ENCODE measurements at regions not wholly inside any gene's neighbourhood (a gene's known extent, or its start where the extent isn't known, plus 50 kb on each side); places are given as distances from the start of the nearest gene placed in this dataset.
"Not testable (repeated sequence)": the region's sequence is repeated elsewhere in the genome, so short reads cannot be mapped to it uniquely, and the experiment has no call there.

- DNase-seq (ENCODE audit: low spot score), result no peak
- ChIA-PET POLR2A (ENCODE audit: low non-redundant PET) (no interaction called here), CTCF (no interaction called here)
- no TSS peak for BruUV-seq (replicated peaks)
- H3K27ac ChIP-seq (ENCODE audit: low read depth, low read length, poor library complexity, severe bottlenecking), result no peak overlapping the region
- H3K36me3 ChIP-seq (ENCODE audit: insufficient read depth, low read length, poor library complexity, severe bottlenecking), result no peaks in the 10 kb centered on the region
- no peaks in the 10 kb centered on the region for H3K9me3 ChIP-seq (ENCODE audit: low read depth, low read length, poor library complexity, severe bottlenecking)
- no peaks in the 10 kb centered on the region for H3K4me1 ChIP-seq (ENCODE audit: insufficient read depth, low read length, poor library complexity, severe bottlenecking)
- no peak overlapping the region for H3K4me3 ChIP-seq (ENCODE audit: low read depth, low read length, poor library complexity, severe bottlenecking)
- H3K27me3 ChIP-seq (replicated peaks; ENCODE audit: insufficient read depth, low read depth, low read length, poor library complexity), result no peaks in the 10 kb centered on the region
- TF ChIP-seq EZH2 (IDR thresholded peaks at IDR 0.05; ENCODE audit: borderline replicate concordance, low read depth, low read length, poor library complexity, severe bottlenecking), result no peak
- TF ChIP-seq, protein P1, sequence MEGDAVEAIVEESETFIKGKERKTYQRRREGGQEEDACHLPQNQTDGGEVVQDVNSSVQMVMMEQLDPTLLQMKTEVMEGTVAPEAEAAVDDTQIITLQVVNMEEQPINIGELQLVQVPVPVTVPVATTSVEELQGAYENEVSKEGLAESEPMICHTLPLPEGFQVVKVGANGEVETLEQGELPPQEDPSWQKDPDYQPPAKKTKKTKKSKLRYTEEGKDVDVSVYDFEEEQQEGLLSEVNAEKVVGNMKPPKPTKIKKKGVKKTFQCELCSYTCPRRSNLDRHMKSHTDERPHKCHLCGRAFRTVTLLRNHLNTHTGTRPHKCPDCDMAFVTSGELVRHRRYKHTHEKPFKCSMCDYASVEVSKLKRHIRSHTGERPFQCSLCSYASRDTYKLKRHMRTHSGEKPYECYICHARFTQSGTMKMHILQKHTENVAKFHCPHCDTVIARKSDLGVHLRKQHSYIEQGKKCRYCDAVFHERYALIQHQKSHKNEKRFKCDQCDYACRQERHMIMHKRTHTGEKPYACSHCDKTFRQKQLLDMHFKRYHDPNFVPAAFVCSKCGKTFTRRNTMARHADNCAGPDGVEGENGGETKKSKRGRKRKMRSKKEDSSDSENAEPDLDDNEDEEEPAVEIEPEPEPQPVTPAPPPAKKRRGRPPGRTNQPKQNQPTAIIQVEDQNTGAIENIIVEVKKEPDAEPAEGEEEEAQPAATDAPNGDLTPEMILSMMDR (conservative IDR thresholded peaks at IDR 0.05; ENCODE audit: low read depth, low read length), result peak; percentile 23; the same call in 1 of the 2 replicates
- intact Hi-C loops (cut with micrococcal nuclease; ENCODE audit: unreplicated experiment), result no loop called here
These were observed 142.0 kb downstream of the RBMX2 start for GRCh38 chrX:130543603-130544325.

DNA sequence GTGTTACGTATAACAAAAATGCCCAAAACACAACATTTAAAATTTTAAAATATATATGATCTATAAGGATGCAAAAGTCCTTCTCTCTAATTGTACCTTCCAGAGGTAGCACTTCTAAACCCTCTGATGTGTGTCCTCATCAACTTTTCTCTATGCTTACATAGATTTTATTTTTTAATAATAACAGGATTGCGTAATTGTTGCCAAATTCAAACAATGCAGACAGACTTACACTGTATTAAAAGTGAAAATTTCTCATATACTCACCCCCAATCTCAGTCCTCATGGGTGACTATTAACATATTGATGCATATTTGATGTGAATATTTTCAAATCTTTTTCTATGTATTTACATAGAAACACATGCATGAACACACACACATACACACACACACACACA lies 144.0 kb downstream of the RBMX2 start:
- intact Hi-C loops (cut with micrococcal nuclease; ENCODE audit: unreplicated experiment), result no loop called here

GRCh38 chrX:130549382-130549781 lies 147.6 kb downstream of the RBMX2 start:
- DNase-seq (ENCODE audit: low spot score); POLR2A ChIA-PET (ENCODE audit: low non-redundant PET); H3K4me1 ChIP-seq (ENCODE audit: insufficient read depth, low read length, poor library complexity, severe bottlenecking); H3K36me3 ChIP-seq (ENCODE audit: insufficient read depth, low read length, poor library complexity, severe bottlenecking); H3K27ac ChIP-seq (ENCODE audit: low read depth, low read length, poor library complexity, severe bottlenecking); CTCF ChIA-PET; BruUV-seq (replicated peaks); H3K4me3 ChIP-seq (ENCODE audit: low read depth, low read length, poor library complexity, severe bottlenecking); H3K9me3 ChIP-seq (ENCODE audit: low read depth, low read length, poor library complexity, severe bottlenecking); intact Hi-C loops (cut with micrococcal nuclease; ENCODE audit: unreplicated experiment); H3K27me3 ChIP-seq (replicated peaks; ENCODE audit: insufficient read depth, low read depth, low read length, poor library complexity): not testable (repeated sequence)

More for the DNA sequence above, 144.0 kb downstream of the RBMX2 start:
- H3K9me3 ChIP-seq (ENCODE audit: low read depth, low read length, poor library complexity, severe bottlenecking), result no peaks in the 10 kb centered on the region
- DNase-seq (ENCODE audit: low spot score), result no peak
- no TSS peak for BruUV-seq (replicated peaks)
- no peak overlapping the region for H3K27ac ChIP-seq (ENCODE audit: low read depth, low read length, poor library complexity, severe bottlenecking)
- no peaks in the 10 kb centered on the region for H3K4me1 ChIP-seq (ENCODE audit: insufficient read depth, low read length, poor library complexity, severe bottlenecking)
- TF ChIP-seq EZH2 (IDR thresholded peaks at IDR 0.05; ENCODE audit: borderline replicate concordance, low read depth, low read length, poor library complexity, severe bottlenecking), result no peak
- POLR2A ChIA-PET (ENCODE audit: low non-redundant PET), result no interaction called here
- CTCF ChIA-PET, result no interaction called here
- no peaks in the 10 kb centered on the region for H3K36me3 ChIP-seq (ENCODE audit: insufficient read depth, low read length, poor library complexity, severe bottlenecking)
- no peak overlapping the region for H3K4me3 ChIP-seq (ENCODE audit: low read depth, low read length, poor library complexity, severe bottlenecking)
- H3K27me3 ChIP-seq (replicated peaks; ENCODE audit: insufficient read depth, low read depth, low read length, poor library complexity), result peaks cover 4% of the 10 kb centered on the region

GRCh38 chrX:130550351-130550750 lies 148.6 kb downstream of the RBMX2 start:
- CTCF ChIA-PET, result no interaction called here
- no peaks in the 10 kb centered on the region for H3K36me3 ChIP-seq (ENCODE audit: insufficient read depth, low read length, poor library complexity, severe bottlenecking)
- DNase-seq (ENCODE audit: low spot score), result no peak
- intact Hi-C loops (cut with micrococcal nuclease; ENCODE audit: unreplicated experiment), result no loop called here
- TF ChIP-seq, protein P1 (conservative IDR thresholded peaks at IDR 0.05; ENCODE audit: low read depth, low read length), result no peak
- POLR2A ChIA-PET (ENCODE audit: low non-redundant PET), result no interaction called here
- BruUV-seq (replicated peaks), result no TSS peak
- H3K27me3 ChIP-seq (replicated peaks; ENCODE audit: insufficient read depth, low read depth, low read length, poor library complexity), result peaks cover 8% of the 10 kb centered on the region
- H3K9me3 ChIP-seq (ENCODE audit: low read depth, low read length, poor library complexity, severe bottlenecking), result no peaks in the 10 kb centered on the region
- no peaks in the 10 kb centered on the region for H3K4me1 ChIP-seq (ENCODE audit: insufficient read depth, low read length, poor library complexity, severe bottlenecking)
- H3K27ac ChIP-seq (ENCODE audit: low read depth, low read length, poor library complexity, severe bottlenecking), result no peak overlapping the region
- no peak overlapping the region for H3K4me3 ChIP-seq (ENCODE audit: low read depth, low read length, poor library complexity, severe bottlenecking)
